Heart left ventricle (tissue), 16 donors: ENCODE measurements at regions not wholly inside any gene's neighbourhood (a gene's known extent, or its start where the extent isn't known, plus 50 kb on each side); places are given as distances from the start of the nearest gene placed in this dataset.

Source experiments
- ATAC-seq, 4 donors: fragments of 200-7000 bp; cut with Tn5 transposase; one replicate each; pipeline ENCODE4 v1.9.1; 2020 to 2022; ENCODE audit warnings: moderate library complexity in 4 of 4, mild to moderate bottlenecking in 3 of 4, moderate number of reproducible peaks in 1 of 4
- DNase-seq, 5 donors: peaks; one replicate each; pipeline ENCODE4 v3.0.0-alpha.2; 2020
- H3K27ac ChIP-seq, 12 donors: fragments of 200-600 bp; sonication (generic) in 4 of 12; one replicate each; pipeline versions ENCODE4 v1.5.0 to v1.8.0; 2016 to 2022; ENCODE audit warnings: mild to moderate bottlenecking in 2 of 12
- H3K27me3 ChIP-seq, 9 donors: fragments of 200-600 bp; sonication (generic) in 2 of 9; one replicate each; pipeline versions ENCODE4 v1.5.1 to v1.8.0; 2016 to 2022; ENCODE audit warnings: mild to moderate bottlenecking in 3 of 9
- H3K36me3 ChIP-seq, 9 donors: fragments of 200-600 bp; sonication (generic) in 2 of 9; one replicate each; pipeline versions ENCODE4 v1.5.0 to v1.8.0; 2018 to 2022; ENCODE audit warnings: mild to moderate bottlenecking in 2 of 9
- H3K4me1 ChIP-seq, 12 donors: fragments of 200-600 bp; sonication (generic) in 4 of 12; one replicate each; pipeline versions ENCODE4 v1.5.0 to v1.8.0; 2016 to 2022; ENCODE audit warnings: mild to moderate bottlenecking in 3 of 12
- H3K4me3 ChIP-seq, 12 donors: fragments of 200-600 bp; sonication (generic) in 4 of 12; one replicate each; pipeline versions ENCODE4 v1.5.0 to v1.8.0; 2017 to 2022; ENCODE audit warnings: mild to moderate bottlenecking in 9 of 12, moderate library complexity in 4 of 12
- H3K9me3 ChIP-seq, 12 donors: fragments of 200-600 bp; sonication (generic) in 4 of 12; one replicate each; pipeline versions ENCODE4 v1.5.0 to v1.8.0; 2016 to 2022; ENCODE audit warnings: mild to moderate bottlenecking in 1 of 12
- CTCF ChIP-seq, 12 donors: fragments of 200-600 bp; sonication (generic) in 4 of 12; IDR thresholded peaks; one replicate each; pipeline versions ENCODE4 v1.5.0 to v1.8.0; 2018 to 2022; ENCODE audit warnings: antibody characterized with exemption in 12 of 12, mild to moderate bottlenecking in 5 of 12
- POLR2A ChIP-seq, 2 donors: fragments of 450-650 bp; IDR thresholded peaks; one replicate each; pipeline ENCODE4 v1.6.1; 2017; ENCODE audit warnings: antibody characterized with exemption in 2 of 2, mild to moderate bottlenecking in 2 of 2, moderate library complexity in 2 of 2
- WGBS, 4 donors: extraction: QIAGEN DNeasy Blood & Tissue Kit in 2 of 4; methylation state at CpG; one replicate each; pipeline versions ENCODE4 v1.1.5 to v1.1.7; 2013 to 2018; 5-methylcytosine and 5-hydroxymethylcytosine counted together
- intact Hi-C, 10 donors: fragments of 100-400 bp; cut with DNase I; formaldehyde crosslinking; loops; one replicate each; pipeline versions ENCODE4 v1.11.1 to v1.14.2; 2022
- donor health status: ischemic (EF 13 %, LVEDD 7.1; RV severe dilation, severe dysfunction).
- donor health status: healthy with polysubstance abuse.
- donor health status: DM: no; HTN: yes; CAD: no.
- donor health status: DM: no; HTN: no; CAD: no.
- donor health status: ischemic (EF 25% LVEDD 6.9; RV normal size, moderate dysfunction).
- donor health status: ischemic (EF 25% LVEDD 5.7; RV mildly dilated, moderate dysfunction).
- donor health status: healthy.
- donor health status: DM: yes; HTN: yes; CAD: no.
- donor health status: ischemic (EF 35%, LVEDD 5.7; RV mildly dilated, moderate dysfunction).
- donor health status: nonischemic (EF 11% LVEDD 7.7; RV severe dilation, severe dysfunction).
- donor health status: DM: yes; HTN: yes; CAD: no.
- donor health status: PGD.
- donor health status: ischemic (EF 29% LVEDD 5.4; RV normal size, mild dysfunction).
- donor health status: nonischemic (EF 23%, LVEDD 6.1; RV moderate dilation, normal function).

DNA sequence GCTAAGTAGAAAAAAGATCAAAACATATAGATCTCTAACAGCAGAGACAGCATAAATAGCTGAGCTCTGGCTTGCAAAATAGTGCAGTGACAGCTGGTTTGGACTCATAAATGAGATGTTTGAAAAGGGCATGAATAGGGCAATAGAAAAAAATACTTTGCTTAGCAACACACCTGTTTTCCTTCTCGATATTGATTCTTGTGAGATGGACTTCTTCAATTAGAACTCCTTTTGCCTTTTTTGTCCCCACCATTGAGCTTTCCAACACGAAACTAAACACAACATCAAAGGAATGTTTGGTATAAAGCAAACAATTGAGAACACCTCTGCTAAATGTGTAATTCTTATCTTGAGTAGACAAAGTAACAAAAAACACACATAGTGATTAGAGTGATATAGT is 726.3 kb downstream of the RAPGEF2 start:
- WGBS, 4 donors: 61 to 68% (median 67%) methylated on average over 2 of the region's 2 CpGs
- Histone ChIP-seq H3K4me1 (no peaks in the 10 kb centered on the region), H3K27ac (no peak overlapping the region), H3K36me3 (no peaks in the 10 kb centered on the region), H3K27me3 (no peaks in the 10 kb centered on the region), H3K4me3 (no peak overlapping the region), H3K9me3 (no peaks in the 10 kb centered on the region)
- TF ChIP-seq CTCF (IDR thresholded peaks at IDR 0.05) (no peak), POLR2A (IDR thresholded peaks at IDR 0.05) (no peak)
- ATAC-seq: no peak
- no peak for DNase-seq
- intact Hi-C loops: no loop called here

- H3K27ac ChIP-seq: no peak overlapping the region
- H3K36me3 ChIP-seq: no peaks in the 10 kb centered on the region
- peaks cover 0 to 1% (median 0%) of the 10 kb centered on the region in 12 donors for H3K9me3 ChIP-seq
- no peaks in the 10 kb centered on the region for H3K27me3 ChIP-seq
- no peak for ATAC-seq
- no peaks in the 10 kb centered on the region for H3K4me1 ChIP-seq
- intact Hi-C loops: no loop called here
- WGBS, 4 donors: 79 to 83% (median 80%) methylated on average over 3 of the region's 3 CpGs
- no peak overlapping the region for H3K4me3 ChIP-seq
- DNase-seq: no peak
- TF ChIP-seq POLR2A (IDR thresholded peaks at IDR 0.05) (no peak), CTCF (IDR thresholded peaks at IDR 0.05) (no peak)
Measured at GRCh38 chr4:159837071-159837470, 734.2 kb downstream of the RAPGEF2 start.

- WGBS, 4 donors: 20 to 44% (median 39%) methylated on average over 1 of the region's 1 CpG
- no peak overlapping the region for H3K4me3 ChIP-seq
- no peak for ATAC-seq
- TF ChIP-seq CTCF (IDR thresholded peaks at IDR 0.05) (no peak), POLR2A (IDR thresholded peaks at IDR 0.05) (no peak)
- intact Hi-C loops: no loop called here
- H3K27me3 ChIP-seq: no peaks in the 10 kb centered on the region
- peaks cover 0 to 3% (median 0%) of the 10 kb centered on the region in 12 donors for H3K9me3 ChIP-seq
- H3K27ac ChIP-seq: no peak overlapping the region
- no peaks in the 10 kb centered on the region for H3K36me3 ChIP-seq
- H3K4me1 ChIP-seq: no peaks in the 10 kb centered on the region
- DNase-seq: no peak
Measured at GRCh38 chr4:159855731-159856130, 752.9 kb downstream of the RAPGEF2 start.

- intact Hi-C loops: no loop called here
- no peak for TF ChIP-seq CTCF (IDR thresholded peaks at IDR 0.05)
- no peak for TF ChIP-seq POLR2A (IDR thresholded peaks at IDR 0.05)
- no peaks in the 10 kb centered on the region for H3K27me3 ChIP-seq
- no peak for ATAC-seq
- H3K4me1 ChIP-seq: no peaks in the 10 kb centered on the region
- no peak overlapping the region for H3K4me3 ChIP-seq
- 18 to 26% (median 25%) methylated on average over 5 of the region's 5 CpGs for WGBS, 4 donors
- H3K27ac ChIP-seq: no peak overlapping the region
- H3K9me3 ChIP-seq: peaks cover 0 to 3% (median 0%) of the 10 kb centered on the region in 12 donors
- DNase-seq: no peak
- H3K36me3 ChIP-seq: no peaks in the 10 kb centered on the region
Measured at GRCh38 chr4:159856451-159856850, 753.6 kb downstream of the RAPGEF2 start.
